ENCODE measurements at regions not wholly inside any gene's neighbourhood (a gene's known extent, or its start where the extent isn't known, plus 50 kb on each side); places are given as distances from the start of the nearest gene placed in this dataset.

DNA sequence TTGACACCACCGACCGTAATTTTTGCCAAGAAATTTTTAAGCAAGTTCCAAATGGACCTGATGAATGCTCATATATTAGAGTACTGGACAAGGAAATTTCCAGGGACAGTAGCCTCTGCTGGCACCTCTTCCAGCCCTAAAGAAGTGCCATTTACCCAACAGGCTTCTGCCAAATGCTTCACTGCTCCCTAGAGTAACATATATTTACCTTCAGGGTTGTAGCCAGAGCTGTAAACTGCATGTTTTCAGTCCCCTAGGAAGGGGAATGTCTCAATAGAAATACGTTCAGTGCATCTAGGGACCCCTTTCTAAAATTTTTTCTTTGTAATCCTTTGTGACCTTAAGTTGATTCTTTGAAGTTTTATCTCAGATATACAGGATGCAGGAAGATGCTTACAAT is 143.1 kb upstream of the SMAD1 start:
- intact Hi-C loops (cut with DNase I; ENCODE audit: low total_unique reads) = no loop called here
- H3K27me3 ChIP-seq (replicated peaks in 1 of 7) = no peaks in the 10 kb centered on the region
- DNase-seq = no peak
- no peaks in the 10 kb centered on the region for H3K36me3 ChIP-seq
- TF ChIP-seq, protein P1, sequence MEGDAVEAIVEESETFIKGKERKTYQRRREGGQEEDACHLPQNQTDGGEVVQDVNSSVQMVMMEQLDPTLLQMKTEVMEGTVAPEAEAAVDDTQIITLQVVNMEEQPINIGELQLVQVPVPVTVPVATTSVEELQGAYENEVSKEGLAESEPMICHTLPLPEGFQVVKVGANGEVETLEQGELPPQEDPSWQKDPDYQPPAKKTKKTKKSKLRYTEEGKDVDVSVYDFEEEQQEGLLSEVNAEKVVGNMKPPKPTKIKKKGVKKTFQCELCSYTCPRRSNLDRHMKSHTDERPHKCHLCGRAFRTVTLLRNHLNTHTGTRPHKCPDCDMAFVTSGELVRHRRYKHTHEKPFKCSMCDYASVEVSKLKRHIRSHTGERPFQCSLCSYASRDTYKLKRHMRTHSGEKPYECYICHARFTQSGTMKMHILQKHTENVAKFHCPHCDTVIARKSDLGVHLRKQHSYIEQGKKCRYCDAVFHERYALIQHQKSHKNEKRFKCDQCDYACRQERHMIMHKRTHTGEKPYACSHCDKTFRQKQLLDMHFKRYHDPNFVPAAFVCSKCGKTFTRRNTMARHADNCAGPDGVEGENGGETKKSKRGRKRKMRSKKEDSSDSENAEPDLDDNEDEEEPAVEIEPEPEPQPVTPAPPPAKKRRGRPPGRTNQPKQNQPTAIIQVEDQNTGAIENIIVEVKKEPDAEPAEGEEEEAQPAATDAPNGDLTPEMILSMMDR (IDR thresholded peaks at IDR 0.05 in 8 of 11, conservative IDR thresholded peaks at IDR 0.05 in 3 of 11) = no peak
- TF ChIP-seq POLR2AphosphoS5 (IDR thresholded peaks at IDR 0.05) (no peak), POLR2A (IDR thresholded peaks at IDR 0.05) (no peak)
- no peaks in the 10 kb centered on the region for H3K4me1 ChIP-seq
- H3K4me3 ChIP-seq = no peak overlapping the region
- no peaks in the 10 kb centered on the region for H3K9me3 ChIP-seq
- H3K27ac ChIP-seq = no peak overlapping the region
- 85 to 96% (median 89%) methylated on average over 3 of the region's 3 CpGs for WGBS, 5 donors

DNA sequence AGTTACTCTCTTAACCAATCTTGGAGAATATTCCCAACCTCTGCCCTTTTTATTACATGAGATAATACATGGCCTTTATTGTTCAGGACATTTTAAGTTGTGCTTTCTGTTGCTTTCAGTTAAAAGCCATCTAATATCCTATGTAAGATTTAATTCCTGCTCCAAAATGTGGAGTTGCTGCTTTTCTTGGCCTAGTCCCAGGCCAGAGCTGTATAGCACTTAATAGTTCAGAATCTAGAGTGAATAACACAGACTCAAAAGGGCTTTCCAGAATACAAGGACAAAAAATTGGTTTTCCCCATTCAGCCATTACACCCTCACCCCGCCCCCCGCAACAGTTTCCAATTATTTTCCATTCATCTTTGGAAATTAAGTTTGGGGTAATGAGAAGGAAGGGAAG is 144.3 kb upstream of the SMAD1 start:
- no peaks in the 10 kb centered on the region for H3K9me3 ChIP-seq
- WGBS, 5 donors = 94 to 98% (median 94%) methylated on average over 2 of the region's 2 CpGs
- H3K27ac ChIP-seq = no peak overlapping the region
- intact Hi-C loops (cut with DNase I; ENCODE audit: low total_unique reads) = no loop called here
- TF ChIP-seq POLR2A (IDR thresholded peaks at IDR 0.05) = no peak
- TF ChIP-seq POLR2AphosphoS5 (IDR thresholded peaks at IDR 0.05) = no peak
- TF ChIP-seq, protein P1 (IDR thresholded peaks at IDR 0.05 in 8 of 11, conservative IDR thresholded peaks at IDR 0.05 in 3 of 11) = no peak
- no peak for DNase-seq
- H3K4me1 ChIP-seq = no peaks in the 10 kb centered on the region
- no peak overlapping the region for H3K4me3 ChIP-seq
- no peaks in the 10 kb centered on the region for H3K36me3 ChIP-seq
- no peaks in the 10 kb centered on the region for H3K27me3 ChIP-seq (replicated peaks in 1 of 7)

GRCh38 chr4:145333786-145334185 is 147.9 kb upstream of the SMAD1 start:
- intact Hi-C loops (cut with DNase I; ENCODE audit: low total_unique reads) = no loop called here
- Histone ChIP-seq H3K4me1 (no peaks in the 10 kb centered on the region), H3K4me3 (no peak overlapping the region), H3K27me3 (replicated peaks in 1 of 7) (peaks cover 0 to 3% (median 0%) of the 10 kb centered on the region in 7 donors), H3K36me3 (no peaks in the 10 kb centered on the region), H3K9me3 (no peaks in the 10 kb centered on the region), H3K27ac (no peak overlapping the region)
- 91 to 98% (median 94%) methylated on average over 3 of the region's 3 CpGs for WGBS, 5 donors
- TF ChIP-seq POLR2AphosphoS5 (IDR thresholded peaks at IDR 0.05) (no peak), POLR2A (IDR thresholded peaks at IDR 0.05) (no peak)
- TF ChIP-seq, protein P1 (IDR thresholded peaks at IDR 0.05 in 8 of 11, conservative IDR thresholded peaks at IDR 0.05 in 3 of 11) = no peak
- DNase-seq = no peak

GRCh38 chr4:145326491-145326890 is 146.1 kb upstream of the OTUD4 start:
- intact Hi-C loops (cut with DNase I; ENCODE audit: low total_unique reads) = no loop called here
- WGBS, 5 donors = 70 to 76% (median 70%) methylated on average over 2 of the region's 2 CpGs
- H3K4me3 ChIP-seq = no peak overlapping the region
- peaks cover 0 to 6% (median 0%) of the 10 kb centered on the region in 7 donors for H3K27me3 ChIP-seq (replicated peaks in 1 of 7)
- H3K9me3 ChIP-seq = peaks cover 0 to 8% (median 0%) of the 10 kb centered on the region in 8 donors
- no peaks in the 10 kb centered on the region for H3K36me3 ChIP-seq
- TF ChIP-seq, protein P1 (IDR thresholded peaks at IDR 0.05 in 8 of 11, conservative IDR thresholded peaks at IDR 0.05 in 3 of 11) = no peak
- no peak for TF ChIP-seq POLR2A (IDR thresholded peaks at IDR 0.05)
- no peak for TF ChIP-seq POLR2AphosphoS5 (IDR thresholded peaks at IDR 0.05)
- no peaks in the 10 kb centered on the region for H3K4me1 ChIP-seq
- no peak overlapping the region for H3K27ac ChIP-seq
- no peak for DNase-seq
